Endothelial cell of umbilical vein (primary cell): ENCODE measurements at regions not wholly inside any gene's neighbourhood (a gene's known extent, or its start where the extent isn't known, plus 50 kb on each side); places are given as distances from the start of the nearest gene placed in this dataset.

Experiments
- BruUV-seq: library from RNA; stranded (reverse); fragments of 400-500 nt; replicated peaks from 2 replicates; lab custom pipeline; 2021; lab: Mats Ljungman, UMichigan
- CTCF ChIA-PET: fragments of 300-600, 350-600 bp; sonication (Branson Sonifier 250); formaldehyde crosslinking; loops from one replicate; lab custom pipeline; 2021; ENCODE audit warnings: antibody characterized with exemption, inconsistent platforms; lab: Charles Lee
- POLR2A ChIA-PET: fragments of 300-600, 350-600 bp; sonication (Branson Sonifier 250); formaldehyde crosslinking; loops from one replicate; lab custom pipeline; 2021; ENCODE audit warnings: antibody characterized with exemption, inconsistent platforms; lab: Charles Lee
- DNase-seq: peaks from one replicate; pipeline ENCODE4 v3.0.0-alpha.2; 2011; ENCODE audit warnings: low read depth, low spot score
- FAIRE-seq: peaks from 2 replicates; lab custom pipeline; 2011; peaks lifted over from hg19 to GRCh38; lab: Jason Lieb, UNC
- H2AFZ ChIP-seq: 2 replicates; pipeline ENCODE4 v1.6.0; 2012; ENCODE audit warnings: low read depth, low read length, control low read depth, inconsistent platforms
- H3K27ac ChIP-seq: 2 replicates; pipeline ENCODE4 v1.5.1; 2011; ENCODE audit warnings: low read depth, mild to moderate bottlenecking, control low read depth, low read length, moderate library complexity; ENCODE audit not compliant: insufficient read depth
- H3K27me3 ChIP-seq, 2 experiments: 2 replicates each; pipeline versions ENCODE4 v1.6.0 to v1.6.1; 2011; ENCODE audit warnings: low read length in 2 of 2, mixed read lengths in 1 of 2; ENCODE audit not compliant: control insufficient read depth in 2 of 2, insufficient read depth in 2 of 2
- H3K36me3 ChIP-seq, 2 experiments: 2 replicates in 1 of 2; 3 replicates in 1 of 2; pipeline ENCODE4 v1.5.1; 2011; ENCODE audit warnings: low read length in 2 of 2, mild to moderate bottlenecking in 1 of 2, moderate library complexity in 1 of 2; ENCODE audit not compliant: control insufficient read depth in 2 of 2, insufficient read depth in 2 of 2; ENCODE audit errors: extremely low read depth in 1 of 2
- H3K4me1 ChIP-seq: 3 replicates; pipeline ENCODE4 v1.5.1; 2011; ENCODE audit warnings: mild to moderate bottlenecking, low read length; ENCODE audit not compliant: control insufficient read depth, insufficient read depth; ENCODE audit errors: extremely low read depth
- H3K4me2 ChIP-seq: 2 replicates; pipeline ENCODE4 v1.6.1; 2011; ENCODE audit warnings: low read length, control low read depth, mixed read lengths; ENCODE audit not compliant: insufficient read depth
- H3K4me3 ChIP-seq, 3 experiments: fragments of 200-600 bp in 1 of 3; sonication (generic), shearing (Covaris generic) in 1 of 3; replicated peaks in 1 of 3; 2 replicates each; pipeline ENCODE4 v1.5.1; 2011 to 2016; ENCODE audit warnings: control low read depth in 3 of 3, low read length in 3 of 3, mild to moderate bottlenecking in 2 of 3, inconsistent platforms in 1 of 3, low read depth in 1 of 3, moderate library complexity in 1 of 3; ENCODE audit not compliant: insufficient read depth in 1 of 3
- H3K79me2 ChIP-seq: 2 replicates; pipeline ENCODE4 v1.6.0; 2012; ENCODE audit warnings: low read length, inconsistent platforms; ENCODE audit not compliant: control insufficient read depth, insufficient read depth
- H3K9ac ChIP-seq: replicated peaks from 2 replicates; pipeline ENCODE3; 2011; ENCODE audit warnings: low read length, control low read depth; ENCODE audit not compliant: insufficient read depth; ENCODE audit errors: extremely low read depth
- H3K9me1 ChIP-seq: replicated peaks from 3 replicates; pipeline ENCODE4 v1.6.0; 2011; ENCODE audit warnings: mild to moderate bottlenecking, low read length; ENCODE audit not compliant: control insufficient read depth, insufficient read depth; ENCODE audit errors: extremely low read depth
- H3K9me3 ChIP-seq: replicated peaks from 2 replicates; pipeline ENCODE4 v1.5.1; 2012; ENCODE audit warnings: low read length, inconsistent platforms; ENCODE audit not compliant: control insufficient read depth, insufficient read depth
- H4K20me1 ChIP-seq: replicated peaks from 2 replicates; pipeline ENCODE3; 2011; ENCODE audit warnings: mild to moderate bottlenecking, low read length; ENCODE audit not compliant: control insufficient read depth, insufficient read depth; ENCODE audit errors: extremely low read depth
- CTCF ChIP-seq, 2 donors: IDR thresholded peaks; 1 replicate in 1 of 2; 2 replicates in 1 of 2; pipeline ENCODE4 v1.5.1; 2011; ENCODE audit warnings: low read length in 2 of 2, mild to moderate bottlenecking in 2 of 2, moderate library complexity in 2 of 2, control low read depth in 1 of 2, inconsistent platforms in 1 of 2, low read depth in 1 of 2; ENCODE audit not compliant: insufficient read depth in 1 of 2; ENCODE audit errors: extremely low read depth in 1 of 2
- EZH2 ChIP-seq: IDR thresholded peaks from 2 replicates; pipeline ENCODE4 v1.6.1; 2012; ENCODE audit warnings: borderline replicate concordance, low read depth, mild to moderate bottlenecking, moderate library complexity, low read length, inconsistent platforms; ENCODE audit not compliant: severe bottlenecking
- FOS ChIP-seq: IDR thresholded peaks from 2 replicates; pipeline ENCODE4 v1.6.1; 2011; ENCODE audit warnings: mild to moderate bottlenecking, low read length, moderate library complexity, borderline replicate concordance; ENCODE audit not compliant: insufficient read depth
- GATA2 ChIP-seq: IDR thresholded peaks from 2 replicates; pipeline ENCODE4 v1.7.0; 2011; ENCODE audit warnings: low read depth, mild to moderate bottlenecking, moderate library complexity, mixed read lengths, low read length; ENCODE audit not compliant: insufficient read length, insufficient read depth
- JUN ChIP-seq: IDR thresholded peaks from 2 replicates; pipeline ENCODE4 v1.6.1; 2011; ENCODE audit warnings: borderline replicate concordance, low read depth; ENCODE audit not compliant: insufficient read length, insufficient read depth
- MAX ChIP-seq: IDR thresholded peaks from 2 replicates; pipeline ENCODE4 v1.6.1; 2011; ENCODE audit not compliant: insufficient read depth, insufficient read length
- MYC ChIP-seq: IDR thresholded peaks from one replicate; pipeline ENCODE4 v1.6.1; 2011; ENCODE audit warnings: mild to moderate bottlenecking, low read depth, low read length
- POLR2A ChIP-seq: IDR thresholded peaks from 2 replicates; pipeline ENCODE4 v1.6.1; 2012; ENCODE audit warnings: low read depth, mild to moderate bottlenecking, control low read depth, low read length
- POLR2AphosphoS5 ChIP-seq: IDR thresholded peaks from 2 replicates; pipeline ENCODE4 v1.6.1; 2012; ENCODE audit warnings: low read depth, mild to moderate bottlenecking, control low read depth, low read length, moderate library complexity; ENCODE audit not compliant: insufficient read depth
- dilution Hi-C: fragments of 300-500 bp; cut with MboI; formaldehyde crosslinking; loops from one replicate; pipeline ENCODE4 v1.15.0; 2019; ENCODE audit warnings: low sequenced_read_pairs; ENCODE audit not compliant: extremely low pct_ligation_motif_present
- intact Hi-C: fragments of 100-400 bp; cut with micrococcal nuclease; formaldehyde crosslinking; loops from one replicate; pipeline ENCODE4 v1.10.0; 2022

- Histone ChIP-seq H3K79me2 (no peaks in the 10 kb centered on the region), H3K9me1 (no peaks in the 10 kb centered on the region), H3K36me3 (no peaks in the 10 kb centered on the region), H2AFZ (no peak overlapping the region), H3K4me2 (no peak overlapping the region), H3K9me3 (no peaks in the 10 kb centered on the region), H3K4me1 (no peaks in the 10 kb centered on the region), H3K4me3 (no peak overlapping the region), H3K27ac (no peak overlapping the region), H3K27me3 (no peaks in the 10 kb centered on the region), H4K20me1 (no peaks in the 10 kb centered on the region), H3K9ac (no peak overlapping the region)
- ChIA-PET POLR2A (no interaction called here), CTCF (no interaction called here)
- FAIRE-seq (no peak), DNase-seq (no peak)
- intact Hi-C loops (no loop called here), dilution Hi-C loops (no loop called here)
- no TSS peak for BruUV-seq
- no peak for TF ChIP-seq POLR2AphosphoS5
- no peak for TF ChIP-seq MAX
- TF ChIP-seq JUN = no peak
- no peak for TF ChIP-seq GATA2
- no peak for TF ChIP-seq MYC
- no peak for TF ChIP-seq EZH2
These were observed 256.9 kb downstream of the TEX29 start for GRCh38 chr13:111577208-111577828.

DNA sequence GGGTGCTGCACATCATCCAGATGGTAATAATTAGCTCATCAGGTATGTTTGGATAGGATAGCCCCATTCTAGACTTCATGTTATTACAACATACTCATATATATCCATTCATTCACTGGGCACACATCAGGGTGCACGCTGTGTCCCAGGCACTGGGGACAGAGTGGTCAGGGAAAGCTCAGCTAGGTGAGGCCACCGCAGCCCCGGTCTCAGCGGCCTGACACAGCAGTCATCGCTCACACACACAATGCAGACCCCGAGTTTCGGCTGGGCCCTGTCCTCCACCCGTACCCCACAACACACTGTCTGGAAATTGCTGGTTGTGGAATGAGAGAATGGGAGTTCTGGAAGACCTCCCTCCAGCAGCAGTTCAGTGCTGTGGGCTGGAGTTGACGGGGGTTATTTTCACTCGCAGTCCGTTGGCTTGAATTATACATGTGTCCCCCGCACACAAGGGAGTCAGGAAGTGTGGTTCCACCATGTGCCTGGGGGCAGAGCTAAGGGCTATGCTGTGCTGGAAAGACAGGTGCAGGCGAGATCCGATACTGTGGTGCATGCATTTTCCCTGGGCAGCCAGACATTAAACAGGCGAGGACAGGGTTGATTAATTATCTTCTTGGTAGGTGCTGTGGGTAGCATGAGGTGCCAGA is 257.6 kb downstream of the TEX29 start:
- DNase-seq (no peak), FAIRE-seq (no peak)
- H3K79me2 ChIP-seq = no peaks in the 10 kb centered on the region
- ChIA-PET CTCF (no interaction called here), POLR2A (no interaction called here)
- H4K20me1 ChIP-seq = no peaks in the 10 kb centered on the region
- TF ChIP-seq GATA2 (no peak), CTCF (IDR thresholded peaks at IDR 0.05; ENCODE audit: extremely low read depth in 1 of 2, insufficient read depth in 1 of 2, low read depth in 1 of 2, low read length in 2 of 2) (no peak), EZH2 (no peak), MYC (no peak), FOS (no peak), MAX (no peak), POLR2AphosphoS5 (no peak), POLR2A (no peak), JUN (no peak)
- no TSS peak for BruUV-seq
- no peaks in the 10 kb centered on the region for H3K4me1 ChIP-seq
- no peak overlapping the region for H3K4me2 ChIP-seq
- intact Hi-C loops = no loop called here
- no peak overlapping the region for H2AFZ ChIP-seq
- dilution Hi-C loops = no loop called here
- H3K36me3 ChIP-seq = no peaks in the 10 kb centered on the region
- no peak overlapping the region for H3K27ac ChIP-seq
- H3K9me1 ChIP-seq = no peaks in the 10 kb centered on the region
- no peak overlapping the region for H3K9ac ChIP-seq
- no peaks in the 10 kb centered on the region for H3K9me3 ChIP-seq
- H3K4me3 ChIP-seq = no peak overlapping the region
- H3K27me3 ChIP-seq = no peaks in the 10 kb centered on the region
